Ovary (tissue), 3 donors: ENCODE measurements at regions not wholly inside any gene's neighbourhood (a gene's known extent, or its start where the extent isn't known, plus 50 kb on each side); places are given as distances from the start of the nearest gene placed in this dataset.

ENCODE experiments used
- CTCF ChIP-seq, 3 donors: fragments of 450-650 bp in 2 of 3; fragments of 200-600 bp in 1 of 3; IDR thresholded peaks; one replicate each; pipeline versions ENCODE4 v1.5.1 to v1.8.0; 2016 to 2022; ENCODE audit warnings: antibody characterized with exemption in 3 of 3, mild to moderate bottlenecking in 1 of 3
- EP300 ChIP-seq: sonication (generic); formaldehyde crosslinking; IDR thresholded peaks from one replicate; pipeline ENCODE4 v1.6.1; 2017; ENCODE audit warnings: antibody characterized with exemption
- POLR2A ChIP-seq: fragments of 450-650 bp; IDR thresholded peaks from one replicate; pipeline ENCODE4 v1.6.1; 2017; ENCODE audit warnings: antibody characterized with exemption, mild to moderate bottlenecking, moderate library complexity
- donor health status: DM: no; HTN: no; CAD: no.

- TF ChIP-seq CTCF (IDR thresholded peaks at IDR 0.05) (no peak), POLR2A (no peak), EP300 (no peak)
Measured at GRCh38 chr15:62453375-62453774, 288.3 kb upstream of the C2CD4B start.
